ENCODE measurements at regions not wholly inside any gene's neighbourhood (a gene's known extent, or its start where the extent isn't known, plus 50 kb on each side); places are given as distances from the start of the nearest gene placed in this dataset.
"Not testable (repeated sequence)": the region's sequence is repeated elsewhere in the genome, so short reads cannot be mapped to it uniquely, and the experiment has no call there.

DNA sequence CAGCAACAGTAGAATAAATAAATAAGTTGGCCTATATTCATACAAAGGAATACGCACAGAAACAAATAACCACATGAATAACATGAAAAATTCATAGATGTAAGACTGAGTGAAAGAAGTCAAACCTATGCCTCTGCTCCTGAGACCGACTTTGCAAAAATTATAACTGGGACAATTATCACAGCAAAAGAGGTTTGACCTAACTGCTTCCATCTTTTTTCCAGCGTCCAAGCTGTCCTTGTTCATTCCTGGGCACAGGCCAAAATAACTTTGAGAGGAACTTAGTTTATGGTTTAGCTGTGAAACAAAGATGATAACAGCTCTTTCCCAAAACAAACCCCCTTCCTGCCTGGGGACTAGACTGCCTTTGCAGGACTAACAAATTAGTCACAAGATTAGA, 109.6 kb upstream of the NBPF11 start:
- not testable (repeated sequence) for DNase-seq

DNA sequence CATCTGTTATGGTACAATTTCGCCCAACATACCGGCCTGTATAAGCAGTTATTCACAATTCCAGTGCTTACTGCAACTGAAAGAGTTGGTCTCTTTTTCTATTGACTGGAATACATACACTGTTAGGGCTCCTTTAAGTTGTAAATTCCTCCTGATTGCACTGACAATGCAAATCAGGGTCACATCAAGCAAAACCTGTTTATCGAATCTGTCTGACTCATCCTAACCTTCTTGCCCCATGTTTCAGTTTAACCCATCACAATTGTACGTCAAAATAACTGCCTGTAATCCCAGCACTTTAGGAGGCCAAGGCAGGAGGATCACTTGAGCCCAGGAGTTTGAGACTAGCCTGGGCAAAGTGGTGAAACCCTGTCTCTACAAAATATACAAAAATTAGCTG, 105.8 kb upstream of the NBPF11 start:
- DNase-seq, result not testable (repeated sequence)

DNA sequence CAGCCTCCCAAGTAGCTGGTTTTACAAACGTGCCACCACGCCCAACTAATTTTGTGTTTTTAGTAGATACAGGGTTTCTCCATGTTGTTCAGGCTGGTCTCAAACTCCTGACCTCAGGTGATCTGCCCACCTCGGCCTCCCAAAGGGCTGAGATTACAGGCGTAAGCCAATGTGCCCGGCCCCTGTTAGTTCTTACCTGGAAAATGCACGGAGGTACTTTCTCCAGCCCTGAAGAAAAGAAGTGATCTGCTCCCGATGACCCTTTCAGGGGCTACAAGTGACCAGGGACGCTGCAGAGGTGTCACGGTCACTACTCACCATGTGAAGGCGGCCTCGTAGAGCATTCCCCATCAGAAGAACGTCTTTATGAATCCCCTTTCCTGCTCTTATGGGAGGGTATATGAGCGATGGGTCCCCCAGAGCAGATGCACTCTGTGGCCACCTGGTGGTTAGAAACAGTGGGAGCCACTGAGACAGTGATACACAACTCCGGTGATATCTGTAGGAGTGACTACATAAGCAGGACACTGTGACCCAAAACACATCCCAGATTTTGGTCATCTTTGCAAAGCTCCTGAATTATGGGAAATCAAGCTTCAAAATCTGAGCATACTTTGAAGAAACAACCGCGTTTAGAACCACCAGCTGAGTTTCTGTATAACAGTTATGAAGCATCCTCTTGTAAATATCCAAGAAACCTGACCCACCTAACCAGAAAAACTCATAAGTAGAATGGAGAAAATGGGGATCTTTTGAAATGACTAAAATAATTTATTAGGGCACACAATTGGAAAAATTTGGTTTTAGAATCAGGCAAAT, 102.7 kb upstream of the NBPF11 start:
- not testable (repeated sequence) for DNase-seq

DNA sequence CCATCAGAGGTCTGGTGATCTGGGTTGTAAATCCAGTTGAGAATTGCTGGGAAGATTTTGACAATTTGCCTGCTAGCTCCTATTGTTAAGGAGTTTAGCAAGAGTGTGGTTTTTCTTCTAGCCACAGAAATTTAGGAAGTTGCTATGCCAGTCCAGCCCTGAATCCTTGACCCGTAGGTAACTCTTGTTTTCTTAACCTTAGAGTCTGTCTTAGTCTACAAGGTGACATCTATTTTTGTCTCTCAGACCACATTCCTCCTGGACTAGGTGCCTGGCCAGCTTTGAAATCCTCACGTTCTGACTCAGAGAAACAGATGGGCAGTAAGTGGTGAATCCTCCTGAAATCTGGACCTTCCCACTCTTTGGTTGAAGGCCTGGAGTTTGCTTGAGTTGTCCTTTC, 101.7 kb upstream of the NBPF11 start:
- DNase-seq, result not testable (repeated sequence)

DNA sequence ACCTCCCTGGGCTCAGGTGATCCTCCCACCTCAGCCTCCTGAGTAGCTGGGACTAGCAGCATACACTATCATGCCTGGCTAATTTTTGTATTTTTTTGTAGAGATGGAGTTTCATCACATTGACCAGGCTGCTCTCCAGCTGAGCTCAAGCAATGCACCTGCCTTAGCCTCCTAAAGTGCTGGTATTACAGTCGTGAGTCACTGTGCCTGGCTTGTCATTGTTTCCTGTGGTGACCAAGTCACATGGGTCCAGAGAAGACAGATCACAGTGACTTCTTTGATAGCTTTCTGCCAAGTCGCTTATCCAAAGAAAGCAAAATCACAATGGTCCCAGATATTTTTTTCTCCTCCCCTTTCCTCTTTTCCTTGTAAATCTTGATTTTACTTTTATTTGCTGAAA, 96.7 kb upstream of the NBPF11 start:
- not testable (repeated sequence) for DNase-seq

DNA sequence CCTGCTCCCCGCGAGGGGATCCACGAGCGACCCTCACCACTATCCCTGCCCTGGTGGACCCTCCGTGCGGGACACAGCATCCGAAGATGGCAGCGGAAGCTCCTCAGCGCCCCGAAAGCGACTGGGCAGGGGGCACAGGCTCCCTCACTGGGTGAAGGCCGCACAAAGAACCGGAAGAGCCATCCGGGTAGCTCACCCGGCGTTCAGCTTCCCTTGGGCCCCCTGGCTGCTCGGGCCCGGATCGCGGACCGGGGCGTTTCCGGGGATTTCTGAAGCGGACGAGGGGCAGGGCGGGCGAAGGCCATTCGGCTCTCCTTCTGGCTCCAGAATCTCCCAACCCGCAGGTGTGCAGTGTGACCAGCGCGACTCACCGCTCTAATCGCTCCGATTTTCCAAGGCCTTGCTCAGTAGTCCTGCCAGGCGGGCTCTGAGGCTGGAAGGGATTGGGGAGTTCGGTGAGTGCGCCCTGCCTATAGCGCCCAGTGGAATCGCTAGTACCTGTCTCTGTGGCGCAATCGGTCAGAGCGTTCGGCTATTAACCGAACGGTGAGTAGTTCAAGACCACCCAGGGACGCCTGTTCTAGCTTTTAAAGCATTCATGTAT, 94.3 kb upstream of the NBPF11 start:
- DNase-seq, result not testable (repeated sequence)

DNA sequence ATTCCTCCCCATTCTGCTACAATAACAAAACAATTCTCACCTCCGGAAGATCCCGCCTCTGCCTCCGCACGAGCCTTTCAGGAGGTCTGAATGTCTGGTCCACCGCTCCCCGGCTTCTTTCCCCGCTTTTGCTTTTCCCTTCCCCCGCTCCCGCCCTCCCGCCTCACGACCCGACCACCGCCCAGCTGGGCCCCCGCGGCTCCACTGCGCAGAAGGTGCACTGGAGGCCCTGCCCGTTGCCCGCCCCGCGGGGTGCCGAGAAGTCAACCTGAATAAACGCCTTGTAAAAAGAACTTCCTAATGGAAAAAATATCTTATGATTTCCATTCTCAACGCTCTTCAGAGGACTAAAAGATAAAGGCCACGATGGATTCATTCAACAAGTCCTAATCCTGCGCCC, 93.8 kb upstream of the NBPF11 start:
- DNase-seq, result not testable (repeated sequence)

DNA sequence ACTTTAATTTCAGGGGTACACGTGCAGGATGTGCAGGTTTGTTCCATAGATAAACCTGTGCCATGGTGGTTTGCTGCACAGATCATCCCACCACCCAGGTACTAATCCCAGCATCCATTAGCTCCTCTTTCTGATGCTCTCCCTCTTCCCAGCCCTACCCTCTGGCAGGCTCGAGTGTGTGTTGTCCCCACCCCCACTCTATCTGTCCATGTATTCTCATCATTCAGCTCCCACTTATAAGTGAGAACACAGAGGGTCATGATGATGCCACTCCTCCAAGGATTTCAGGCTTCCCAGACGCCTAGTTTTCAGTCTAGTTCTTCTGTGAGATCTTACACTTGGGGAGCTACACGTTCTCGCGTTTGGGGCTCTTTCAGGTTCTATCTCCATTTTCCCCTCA, 93.4 kb upstream of the NBPF11 start:
- not testable (repeated sequence) for DNase-seq

- not testable (repeated sequence) for DNase-seq
Measured at GRCh38 chr1:148233250-148233649, 81.2 kb upstream of the NBPF11 start.

- DNase-seq, result not testable (repeated sequence)
Measured at GRCh38 chr1:148228846-148229245, 76.8 kb upstream of the NBPF11 start.

DNA sequence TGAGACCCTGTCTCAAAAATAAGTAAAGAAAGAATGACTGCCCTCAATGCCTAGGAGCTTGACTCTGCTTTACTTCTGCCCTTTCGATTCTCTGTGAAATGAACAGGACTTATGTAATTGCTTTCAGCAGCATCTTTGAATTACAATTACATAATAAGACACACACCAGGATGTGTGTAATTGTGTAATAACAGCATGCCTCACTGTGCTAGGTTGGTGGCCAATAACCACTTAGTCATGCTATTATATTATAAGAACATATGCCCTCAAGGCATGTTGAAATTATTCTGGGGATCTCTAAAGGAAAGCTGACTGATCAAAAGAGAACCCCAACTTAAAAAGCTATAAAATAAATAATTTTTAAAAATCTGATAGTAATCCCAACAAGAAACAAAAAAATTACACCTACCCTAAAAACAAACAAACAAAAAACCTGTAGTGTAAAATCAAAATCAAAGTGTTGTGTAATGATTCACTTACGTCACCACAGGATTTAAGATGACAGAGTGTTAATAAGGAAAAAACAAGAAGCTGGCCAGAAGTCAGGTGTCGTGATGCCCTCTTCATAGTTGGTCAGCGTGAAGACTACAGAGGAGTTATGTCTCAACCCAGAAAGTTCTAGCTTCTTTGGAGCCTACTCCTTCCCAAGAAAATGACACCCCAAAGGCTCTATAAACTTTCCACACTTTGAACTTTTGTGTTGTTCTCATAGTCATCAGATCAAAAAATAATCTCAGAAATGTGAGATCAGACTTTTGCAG, 70.5 kb upstream of the NBPF11 start:
- DNase-seq, result not testable (repeated sequence)

DNA sequence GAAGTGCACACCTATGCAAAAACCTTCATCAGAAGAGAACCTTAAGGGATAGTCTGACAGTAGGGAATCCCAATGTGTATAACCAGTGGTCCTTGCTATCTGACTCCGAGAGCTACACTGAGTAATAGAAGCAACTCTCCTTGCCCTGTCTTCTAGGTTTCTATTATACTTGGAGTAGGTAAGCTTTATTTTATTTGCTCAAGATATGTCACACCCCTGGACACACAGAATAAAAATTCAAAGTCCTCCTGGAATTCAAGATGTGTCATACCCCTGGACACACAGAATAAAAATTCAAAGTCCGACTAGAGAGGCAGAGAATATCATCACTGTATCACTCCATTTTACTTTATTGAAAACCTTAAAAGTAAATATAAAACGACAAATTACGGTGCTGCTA, 69.5 kb upstream of the NBPF11 start:
- DNase-seq, result not testable (repeated sequence)

- DNase-seq, result not testable (repeated sequence)
Measured at GRCh38 chr1:148219229-148219628, 67.1 kb upstream of the NBPF11 start.

- DNase-seq, result not testable (repeated sequence)
Measured at GRCh38 chr1:148211191-148211590, 59.1 kb upstream of the NBPF11 start.

DNA sequence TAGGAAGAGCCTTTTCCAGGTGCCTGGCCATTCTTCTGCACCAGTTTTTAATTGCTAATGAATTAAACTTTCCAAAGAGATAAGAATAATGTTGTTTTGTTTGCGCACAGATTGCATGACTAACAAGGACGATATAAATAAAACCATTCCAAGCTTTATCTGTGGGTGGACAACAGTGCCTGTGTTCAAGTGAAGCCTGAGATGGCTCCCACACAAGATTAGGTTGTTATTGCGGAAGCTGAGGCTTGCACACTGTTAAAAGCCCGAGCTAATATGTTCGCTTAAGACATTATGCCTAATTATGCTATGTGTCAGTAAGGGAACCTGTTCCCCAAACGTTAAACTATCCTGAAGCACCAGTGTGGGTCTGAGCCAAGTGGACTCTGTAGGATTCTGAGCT, 58.5 kb upstream of the NBPF11 start:
- not testable (repeated sequence) for DNase-seq

GRCh38 chr1:148210166-148210565, 58.1 kb upstream of the NBPF11 start:
- DNase-seq, result not testable (repeated sequence)

GRCh38 chr1:148202013-148202412, 49.9 kb upstream of the NBPF11 start:
- not testable (repeated sequence) for DNase-seq

All from COR-L47 (cell line).